Natural killer cell (primary cell): ENCODE measurements at regions not wholly inside any gene's neighbourhood (a gene's known extent, or its start where the extent isn't known, plus 50 kb on each side); places are given as distances from the start of the nearest gene placed in this dataset.

Source experiments
- ATAC-seq, 3 donors: fragments of 150-1000 bp in 2 of 3; fragments of 200-7000 bp in 1 of 3; cut with Tn5 transposase; 1 replicate in 1 of 3; 2 replicates in 2 of 3; pipeline ENCODE4 v1.10.0; 2021; ENCODE audit warnings: mild to moderate bottlenecking in 2 of 3, moderate library complexity in 2 of 3
- DNase-seq, 2 donors: peaks; one replicate each; pipeline versions ENCODE4 v3.0.0 to v3.0.0-alpha.2; 2013 to 2021; ENCODE audit warnings: mixed read lengths in 1 of 2
- H3K27ac ChIP-seq: one replicate; pipeline ENCODE4 v1.5.1; 2013; ENCODE audit warnings: mild to moderate bottlenecking, low read length
- H3K27me3 ChIP-seq: one replicate; pipeline ENCODE4 v1.6.1; 2013; ENCODE audit warnings: low read length; ENCODE audit not compliant: control insufficient read depth, insufficient read depth
- H3K36me3 ChIP-seq: one replicate; pipeline ENCODE4 v1.6.1; 2013; ENCODE audit warnings: low read length; ENCODE audit not compliant: control insufficient read depth, insufficient read depth
- H3K4me1 ChIP-seq: one replicate; pipeline ENCODE4 v1.6.1; 2013; ENCODE audit warnings: low read length; ENCODE audit not compliant: control insufficient read depth, insufficient read depth
- H3K4me3 ChIP-seq: one replicate; pipeline ENCODE4 v1.5.1; 2013; ENCODE audit warnings: low read length
- H3K9me3 ChIP-seq: one replicate; pipeline ENCODE4 v1.6.1; 2013; ENCODE audit warnings: low read length; ENCODE audit not compliant: control insufficient read depth, insufficient read depth
- H3K27ac Mint-ChIP-seq, 2 donors: one replicate each; pipeline ENCODE4 v1.8.0; 2022; ENCODE audit warnings: mild to moderate bottlenecking in 2 of 2, mixed read lengths in 2 of 2, moderate library complexity in 1 of 2
- H3K27me3 Mint-ChIP-seq, 2 donors: one replicate each; pipeline ENCODE4 v1.8.0; 2022; ENCODE audit warnings: low read depth in 2 of 2, mixed read lengths in 2 of 2
- H3K36me3 Mint-ChIP-seq: one replicate; pipeline ENCODE4 v1.8.0; 2022; ENCODE audit warnings: mixed read lengths
- H3K4me1 Mint-ChIP-seq, 2 donors: one replicate each; pipeline ENCODE4 v1.8.0; 2022; ENCODE audit warnings: mixed read lengths in 2 of 2
- H3K4me3 Mint-ChIP-seq: one replicate; pipeline ENCODE4 v1.8.0; 2022; ENCODE audit warnings: mild to moderate bottlenecking, moderate library complexity, mixed read lengths
- H3K9me3 Mint-ChIP-seq, 2 donors: one replicate each; pipeline ENCODE4 v1.8.0; 2022; ENCODE audit warnings: mixed read lengths in 2 of 2
- CTCF ChIP-seq: fragments of 200-600 bp; IDR thresholded peaks from one replicate; pipeline ENCODE4 v1.8.0; 2022; ENCODE audit warnings: antibody characterized with exemption
- WGBS: methylation state at CpG from one replicate; pipeline ENCODE4 v1.1.7; 2013; ENCODE audit warnings: missing lambda C conversion rate; ENCODE audit not compliant: insufficient coverage; 5-methylcytosine and 5-hydroxymethylcytosine counted together
- intact Hi-C: fragments of 100-400 bp; cut with micrococcal nuclease; formaldehyde crosslinking; loops from one replicate; pipeline ENCODE4 v1.14.2; 2022

GRCh38 chr21:27561116-27561515, 594.2 kb upstream of the ADAMTS5 start:
- no peaks in the 10 kb centered on the region for H3K36me3 Mint-ChIP-seq
- no peak for TF ChIP-seq CTCF
- Histone ChIP-seq H3K4me3 (no peak overlapping the region), H3K27me3 (no peaks in the 10 kb centered on the region), H3K36me3 (no peaks in the 10 kb centered on the region), H3K9me3 (no peaks in the 10 kb centered on the region), H3K27ac (no peak overlapping the region), H3K4me1 (no peaks in the 10 kb centered on the region)
- H3K9me3 Mint-ChIP-seq, result peaks cover under 1 to 7% of the 10 kb centered on the region in 2 donors
- intact Hi-C loops, result no loop called here
- H3K27ac Mint-ChIP-seq, result no peak overlapping the region
- H3K4me1 Mint-ChIP-seq, result no peaks in the 10 kb centered on the region
- ATAC-seq, result no peak
- 98% methylated on average over 6 of the region's 9 CpGs for WGBS
- H3K27me3 Mint-ChIP-seq, result no peaks in the 10 kb centered on the region
- no peak overlapping the region for H3K4me3 Mint-ChIP-seq
- no peak for DNase-seq

GRCh38 chr21:27557356-27557755, 590.5 kb upstream of the ADAMTS5 start:
- ATAC-seq (no peak), DNase-seq (no peak)
- intact Hi-C loops, result no loop called here
- Histone ChIP-seq H3K36me3 (no peaks in the 10 kb centered on the region), H3K9me3 (no peaks in the 10 kb centered on the region), H3K4me3 (no peak overlapping the region), H3K27ac (no peak overlapping the region), H3K4me1 (no peaks in the 10 kb centered on the region), H3K27me3 (no peaks in the 10 kb centered on the region)
- no peak overlapping the region for H3K4me3 Mint-ChIP-seq
- TF ChIP-seq CTCF, result no peak
- H3K27me3 Mint-ChIP-seq, result no peaks in the 10 kb centered on the region
- H3K36me3 Mint-ChIP-seq, result peaks cover 6% of the 10 kb centered on the region
- H3K27ac Mint-ChIP-seq, result no peak overlapping the region
- WGBS, result no CpG with 5 or more reads among the region's 1 CpG
- H3K9me3 Mint-ChIP-seq, result peaks cover 5 to 18% of the 10 kb centered on the region in 2 donors
- H3K4me1 Mint-ChIP-seq, result no peaks in the 10 kb centered on the region

DNA sequence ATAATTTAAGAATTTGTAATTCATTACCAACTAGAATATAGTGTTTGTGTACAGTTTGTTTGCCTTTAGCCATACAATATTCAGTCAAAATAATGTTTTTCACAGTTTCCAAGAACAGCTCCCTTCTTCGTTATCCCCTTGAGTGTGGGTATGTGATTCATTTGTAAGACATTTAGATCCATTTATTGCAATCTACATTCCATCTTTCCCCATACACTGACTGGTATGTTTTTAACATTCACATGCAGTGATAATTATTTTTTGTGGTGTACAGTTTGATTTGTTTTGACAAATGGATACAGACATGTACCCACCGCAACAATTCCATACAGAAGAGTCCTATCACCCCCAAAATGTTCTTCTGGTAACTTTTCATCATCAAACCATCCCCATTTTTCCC, 589.1 kb upstream of the ADAMTS5 start:
- H3K4me3 Mint-ChIP-seq, result no peak overlapping the region
- H3K9me3 Mint-ChIP-seq, result peaks cover 5 to 18% of the 10 kb centered on the region in 2 donors
- no peak for TF ChIP-seq CTCF
- H3K27ac Mint-ChIP-seq, result no peak overlapping the region
- Histone ChIP-seq H3K27ac (no peak overlapping the region), H3K4me3 (no peak overlapping the region), H3K9me3 (peaks cover 4% of the 10 kb centered on the region), H3K27me3 (no peaks in the 10 kb centered on the region), H3K4me1 (no peaks in the 10 kb centered on the region), H3K36me3 (no peaks in the 10 kb centered on the region)
- H3K36me3 Mint-ChIP-seq, result peaks cover 6% of the 10 kb centered on the region
- WGBS, result 100% methylated on average over 1 of the region's 2 CpGs
- H3K4me1 Mint-ChIP-seq, result no peaks in the 10 kb centered on the region
- no peaks in the 10 kb centered on the region for H3K27me3 Mint-ChIP-seq
- DNase-seq (no peak), ATAC-seq (no peak)
- intact Hi-C loops, result no loop called here

GRCh38 chr21:27550287-27550686, 583.4 kb upstream of the ADAMTS5 start:
- Histone ChIP-seq H3K9me3 (peaks cover 4% of the 10 kb centered on the region), H3K4me1 (no peaks in the 10 kb centered on the region), H3K4me3 (no peak overlapping the region), H3K27ac (no peak overlapping the region), H3K27me3 (no peaks in the 10 kb centered on the region), H3K36me3 (no peaks in the 10 kb centered on the region)
- ATAC-seq (no peak), DNase-seq (no peak)
- no peaks in the 10 kb centered on the region for H3K4me1 Mint-ChIP-seq
- intact Hi-C loops, result no loop called here
- no peak for TF ChIP-seq CTCF
- peaks cover 6% of the 10 kb centered on the region for H3K36me3 Mint-ChIP-seq
- H3K4me3 Mint-ChIP-seq, result no peak overlapping the region
- H3K27me3 Mint-ChIP-seq, result no peaks in the 10 kb centered on the region
- peaks cover 9 to 17% of the 10 kb centered on the region in 2 donors for H3K9me3 Mint-ChIP-seq
- no peak overlapping the region for H3K27ac Mint-ChIP-seq
